CD4-positive, alpha-beta T cell treated with Interleukin-17A for 1 hour (primary cell): ENCODE measurements at regions not wholly inside any gene's neighbourhood (a gene's known extent, or its start where the extent isn't known, plus 50 kb on each side); places are given as distances from the start of the nearest gene placed in this dataset.
"Not testable (repeated sequence)": the region's sequence is repeated elsewhere in the genome, so short reads cannot be mapped to it uniquely, and the experiment has no call there.

Experiments used
- DNase-seq: peaks from one replicate; pipeline ENCODE4 v3.0.0-alpha.2; 2020

DNA sequence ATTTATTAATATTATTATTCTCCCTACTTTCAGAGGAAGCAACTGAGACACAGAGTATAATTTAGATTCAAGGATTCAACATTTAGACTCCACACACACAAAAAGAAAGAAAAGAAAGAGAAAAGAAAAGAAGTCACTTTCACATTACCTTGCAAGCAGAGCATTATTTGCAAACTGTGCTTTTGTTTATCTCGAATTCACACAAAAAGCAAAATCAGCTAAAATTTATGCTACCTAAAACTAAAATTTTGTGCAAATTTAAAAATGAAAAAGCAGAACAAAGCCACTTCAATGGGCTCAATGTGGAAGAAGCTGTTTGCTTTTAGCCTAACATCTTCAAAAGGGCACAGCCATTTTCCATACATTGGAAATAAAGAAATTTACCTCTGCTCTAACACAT is 1282.7 kb upstream of the GYPC start:
- no peak for DNase-seq

DNA sequence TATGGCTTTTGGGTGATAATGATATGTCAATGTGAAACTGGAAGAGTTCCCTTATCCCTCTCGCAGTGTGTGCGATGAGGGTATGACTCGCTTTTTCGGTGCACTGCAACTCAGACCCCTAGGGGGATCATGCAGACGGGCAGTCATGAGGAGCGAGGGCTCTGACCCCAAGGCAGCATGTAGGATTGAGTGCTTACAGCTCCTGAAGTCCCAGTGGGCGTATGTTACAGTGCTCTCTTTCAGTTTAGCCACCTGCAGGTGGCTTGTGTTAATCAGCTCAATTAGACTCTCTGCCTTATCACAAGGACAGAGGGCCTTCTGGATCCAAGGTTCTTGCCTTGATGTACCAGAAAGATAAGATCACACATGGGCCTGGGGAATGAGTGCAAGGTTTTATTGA is 1269.9 kb upstream of the GYPC start:
- no peak for DNase-seq

DNA sequence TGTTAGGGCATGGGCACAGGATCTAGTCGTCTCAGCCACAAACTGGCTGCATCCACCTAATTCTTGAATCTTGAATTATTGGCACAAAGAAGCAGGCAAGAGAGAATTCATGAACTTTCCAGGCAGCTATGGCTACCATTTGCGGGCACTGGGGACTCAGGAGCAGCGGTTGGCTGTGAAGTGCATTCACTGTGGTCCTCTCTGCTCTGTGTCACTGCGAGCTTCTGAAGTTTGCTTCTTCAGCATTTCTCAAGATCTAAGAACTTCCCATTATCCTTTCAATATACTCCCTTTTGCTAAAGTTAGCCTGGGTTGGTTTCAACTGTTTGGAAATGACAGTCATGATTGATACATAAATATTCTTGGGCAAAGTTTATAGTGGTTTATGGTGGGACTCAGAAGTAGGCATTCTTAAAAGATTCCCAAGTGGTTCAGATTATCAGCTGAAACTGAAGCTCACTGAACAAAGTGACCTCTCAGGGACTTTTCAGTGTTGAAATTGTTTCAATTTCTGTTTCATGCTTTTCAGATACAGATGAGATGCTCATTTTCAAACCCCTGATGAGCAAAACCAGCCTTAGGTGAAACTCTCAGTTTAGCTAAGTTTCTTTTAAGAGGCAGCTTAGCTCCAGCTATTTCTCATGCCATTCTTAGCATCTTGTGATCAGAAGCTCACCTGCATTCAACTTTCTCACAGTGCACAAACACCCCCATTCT is 1258.3 kb upstream of the GYPC start:
- no peak for DNase-seq

- DNase-seq = no peak
Measured at GRCh38 chr2:125398738-125399524, 1257.0 kb upstream of the GYPC start.

- no peak for DNase-seq
Measured at GRCh38 chr2:125405816-125406215, 1250.1 kb upstream of the GYPC start.

- no peak for DNase-seq
Measured at GRCh38 chr2:125408874-125409538, 1247.0 kb upstream of the GYPC start.

DNA sequence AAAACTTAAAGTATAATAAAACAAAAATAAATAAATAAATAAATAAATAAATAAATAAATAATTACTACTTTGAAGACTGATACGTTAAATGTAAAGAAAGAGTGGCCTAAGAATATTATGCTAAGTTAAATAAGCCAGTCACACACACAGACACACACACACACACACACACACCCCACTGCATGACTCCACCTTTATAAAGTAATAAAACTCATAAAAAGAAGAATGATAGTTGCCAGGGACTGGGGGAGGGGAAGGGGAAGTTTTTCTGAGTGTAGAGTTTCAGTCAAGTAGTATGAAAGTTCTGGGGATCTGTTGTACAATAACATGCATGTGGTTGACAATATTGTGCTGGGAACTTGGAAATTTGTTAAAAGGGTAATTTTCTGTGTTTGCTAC is 1237.5 kb upstream of the GYPC start:
- DNase-seq = no peak

GRCh38 chr2:125422198-125422770 is 1233.7 kb upstream of the GYPC start:
- not testable (repeated sequence) for DNase-seq

- no peak for DNase-seq
Measured at GRCh38 chr2:125424266-125424785, 1231.6 kb upstream of the GYPC start.

DNA sequence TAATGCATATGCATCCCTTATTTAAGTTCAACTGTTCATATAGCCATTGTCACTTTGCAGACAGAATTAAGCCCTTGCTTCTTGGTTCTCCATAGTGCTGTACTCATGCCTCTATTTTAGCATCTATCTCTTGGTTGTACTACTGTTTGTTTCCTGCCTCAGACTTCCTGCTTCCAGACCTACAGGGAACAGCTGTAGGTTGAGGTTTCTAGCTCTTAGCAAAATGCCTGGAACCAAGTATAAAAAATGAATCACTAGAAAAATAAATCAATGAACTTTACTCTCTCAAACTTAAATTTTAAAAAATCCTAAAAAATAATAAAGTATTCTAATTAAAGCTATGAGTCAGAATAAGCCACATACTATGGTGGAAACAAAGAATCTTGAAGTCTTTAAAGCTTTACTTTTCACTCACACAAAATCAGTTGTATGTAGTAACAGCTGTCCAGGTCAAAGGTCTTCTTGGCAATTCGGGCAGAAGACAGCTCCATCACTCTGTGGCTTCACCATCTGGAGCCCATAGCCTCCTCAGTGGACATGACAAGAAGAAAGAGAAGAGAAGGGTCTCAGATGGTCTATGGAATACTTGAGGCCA is 1228.1 kb upstream of the GYPC start:
- DNase-seq = no peak

DNA sequence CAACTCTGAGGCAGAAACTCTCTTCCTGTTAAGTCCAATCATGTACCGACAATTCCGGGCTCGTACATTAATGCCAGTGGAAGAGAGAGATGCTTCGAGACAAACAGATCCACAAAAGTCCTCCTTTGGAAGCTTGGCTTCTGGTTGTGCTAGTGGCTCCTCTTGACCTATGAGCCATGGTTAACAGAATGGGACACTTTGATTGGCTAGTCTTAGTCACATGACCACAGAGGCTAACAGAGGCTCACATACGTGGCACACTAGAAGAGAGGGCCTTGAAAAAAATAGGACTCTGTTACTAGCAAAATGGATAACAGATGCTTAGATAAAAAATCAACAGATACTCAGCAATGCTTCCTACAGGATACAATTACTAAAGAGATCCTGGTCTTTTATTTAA is 1211.9 kb upstream of the GYPC start:
- DNase-seq = no peak

GRCh38 chr2:125445495-125445894 is 1210.5 kb upstream of the GYPC start:
- DNase-seq = no peak

DNA sequence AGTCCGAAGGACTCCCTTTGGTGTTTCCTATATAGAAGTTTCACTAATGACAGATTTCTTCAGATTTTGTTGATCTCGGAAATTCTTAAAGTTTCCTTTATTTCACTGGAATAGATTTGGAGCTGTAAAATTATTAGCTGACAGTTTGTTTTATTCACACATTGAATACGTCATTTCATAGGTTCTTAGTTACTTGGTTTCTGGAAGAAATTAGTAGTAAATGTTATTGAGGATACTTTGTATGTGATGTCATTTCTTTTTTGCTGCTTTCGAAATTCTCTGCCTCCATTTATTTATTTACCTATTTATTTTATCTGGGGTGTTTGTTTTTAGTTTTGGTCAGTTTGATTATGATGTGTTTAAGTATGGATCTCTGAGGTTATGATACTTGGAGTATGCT is 1205.9 kb upstream of the GYPC start:
- no peak for DNase-seq

- DNase-seq = no peak
Measured at GRCh38 chr2:125455110-125455509, 1200.8 kb upstream of the GYPC start.

DNA sequence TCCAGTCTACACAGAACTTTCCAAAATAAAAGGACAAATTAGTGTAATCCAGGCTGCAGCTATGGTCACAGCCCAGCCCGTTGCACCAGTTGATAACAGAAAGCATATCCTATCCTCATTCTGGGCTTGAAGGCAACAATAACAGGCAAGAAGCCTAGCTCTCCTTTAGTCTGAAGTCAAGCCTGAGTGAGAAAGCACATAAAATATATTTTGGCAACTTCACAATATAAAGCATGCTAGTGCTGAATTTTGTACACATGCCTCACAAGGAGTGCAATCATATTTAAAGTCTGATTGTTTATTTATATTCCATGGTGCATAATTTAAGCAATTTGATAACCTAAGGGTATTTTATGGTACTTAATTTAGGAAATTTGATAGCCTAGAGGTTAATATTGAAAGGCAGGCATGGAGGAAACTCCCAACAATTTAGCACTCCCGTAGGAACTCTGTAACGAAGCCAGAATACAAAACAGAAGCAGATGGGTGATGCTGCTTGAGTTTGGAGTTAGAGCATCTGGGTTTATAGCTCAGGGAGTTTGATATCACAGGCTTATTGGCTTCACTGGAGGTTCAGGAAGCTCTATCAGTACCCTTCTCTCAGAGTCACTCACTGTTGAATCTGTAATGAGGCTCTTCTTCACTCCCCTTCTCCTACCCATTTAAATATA is 1199.1 kb upstream of the GYPC start:
- DNase-seq = no peak

DNA sequence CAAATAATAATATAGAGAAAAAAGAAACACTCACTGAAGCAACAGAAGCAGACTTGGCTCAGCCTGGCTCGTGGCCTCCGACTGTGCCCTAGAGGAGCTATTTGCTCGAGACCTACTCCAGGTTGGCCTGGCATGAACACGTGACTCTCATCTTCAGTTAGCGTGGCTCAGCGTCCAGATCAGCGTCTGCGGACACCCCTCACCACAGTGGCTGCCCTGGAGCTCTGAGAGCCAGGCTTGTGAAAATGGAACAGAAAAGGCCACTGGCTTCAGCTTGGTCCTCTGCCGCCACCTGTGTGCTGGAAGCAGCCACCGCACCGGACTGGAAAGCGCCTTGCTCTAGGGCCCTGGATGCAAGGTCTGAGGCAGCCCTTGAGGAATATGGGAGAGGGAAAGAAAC is 1184.0 kb upstream of the GYPC start:
- DNase-seq = no peak

DNA sequence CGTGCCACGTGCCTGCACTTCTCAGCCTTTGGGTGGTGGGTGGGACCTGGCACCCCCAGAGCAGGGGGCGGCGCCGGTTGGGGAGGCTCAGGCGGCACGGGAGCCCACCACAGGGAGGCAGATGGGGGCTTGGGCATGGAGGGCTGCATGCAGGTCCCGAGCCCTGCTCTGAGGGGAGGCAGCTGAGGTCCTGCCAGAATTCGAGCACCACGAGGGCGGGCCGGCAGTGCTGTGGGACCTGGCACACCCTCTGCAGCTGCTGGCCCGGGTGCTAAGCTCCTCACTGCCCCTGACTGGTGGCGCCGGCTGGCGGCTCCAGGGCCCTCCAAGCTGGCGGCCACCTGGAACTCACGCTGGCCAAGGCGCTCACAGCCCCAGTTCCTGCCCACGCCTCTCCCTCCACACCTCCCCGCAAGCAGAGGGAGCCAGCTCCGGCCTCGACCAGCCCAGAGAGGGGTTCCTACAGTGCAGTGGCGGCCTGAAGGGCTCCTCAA is 1176.8 kb upstream of the GYPC start:
- DNase-seq = no peak

- no peak for DNase-seq
Measured at GRCh38 chr2:125490308-125490707, 1165.7 kb upstream of the GYPC start.

DNA sequence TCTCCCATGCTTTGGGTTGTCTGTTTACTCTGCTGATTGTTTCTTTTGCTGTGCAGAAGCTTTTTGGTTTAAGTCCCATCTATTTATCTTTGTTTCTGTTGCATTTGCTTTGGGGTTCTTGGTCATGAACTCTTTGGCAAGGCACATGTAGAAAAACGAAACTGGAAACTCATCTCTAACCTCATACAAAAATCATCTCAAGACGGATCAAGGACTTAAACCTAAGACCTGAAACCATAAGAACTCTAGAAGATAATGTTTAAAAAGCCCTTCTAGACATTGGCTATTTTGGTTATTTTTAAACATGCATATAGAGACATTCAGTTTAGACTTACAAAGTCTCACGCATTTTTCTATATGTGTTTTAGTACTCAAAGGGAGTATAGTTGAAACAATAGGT is 1164.3 kb upstream of the GYPC start:
- no peak for DNase-seq

DNA sequence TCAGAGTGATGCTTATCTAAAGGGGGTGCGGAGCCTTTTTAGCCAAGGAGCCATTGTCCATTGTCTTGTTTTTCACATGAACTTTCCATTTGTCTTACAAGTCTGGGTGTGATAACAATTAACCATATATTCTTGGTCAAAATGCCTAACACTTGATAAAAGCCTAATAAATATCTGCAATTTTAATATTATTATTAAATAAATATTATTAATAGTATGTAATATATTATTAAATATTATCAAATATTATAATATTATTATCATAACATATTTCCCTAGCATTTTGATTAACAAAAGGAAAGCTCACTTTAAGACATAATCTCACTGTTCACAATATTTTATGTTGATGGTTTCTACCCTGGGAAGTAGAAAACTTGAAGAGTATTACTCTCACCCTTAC is 1143.6 kb upstream of the GYPC start:
- DNase-seq = no peak

DNA sequence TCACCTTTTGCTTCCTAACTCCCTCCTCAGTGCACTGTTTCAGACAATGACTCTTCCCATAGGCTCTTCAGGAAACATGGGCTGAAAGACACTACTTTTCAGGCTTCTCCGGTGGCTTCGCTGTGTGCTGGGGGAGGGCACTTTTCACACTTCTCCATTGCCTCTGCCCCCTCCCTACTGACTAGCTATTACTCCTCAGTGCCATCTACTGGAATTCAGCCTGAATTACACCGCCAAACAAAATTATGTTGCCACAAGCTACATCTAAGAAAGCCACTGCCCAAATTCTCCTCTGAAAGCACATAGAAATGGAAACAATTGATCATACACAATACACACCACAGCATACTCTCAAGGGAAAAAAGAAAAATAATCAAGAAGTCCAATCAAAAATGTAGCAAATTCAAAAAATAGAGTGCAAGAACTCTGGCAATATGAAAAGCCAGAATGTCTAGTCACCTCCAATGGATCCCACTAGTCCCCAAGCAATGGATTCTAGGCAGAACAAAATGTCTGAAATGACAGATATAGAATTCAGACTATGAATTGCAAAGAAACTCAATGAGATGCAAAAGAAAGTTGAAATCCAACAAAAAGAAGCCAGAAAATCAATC is 1139.4 kb upstream of the GYPC start:
- no peak for DNase-seq

GRCh38 chr2:125526093-125526492 is 1129.9 kb upstream of the GYPC start:
- DNase-seq = no peak
